ENCODE measurements at regions not wholly inside any gene's neighbourhood (a gene's known extent, or its start where the extent isn't known, plus 50 kb on each side); places are given as distances from the start of the nearest gene placed in this dataset.

GRCh38 chr1:238242181-238242580, 351.5 kb upstream of the ZP4 start:
- no peak for DNase-seq

GRCh38 chr1:238241607-238242006, 350.9 kb upstream of the ZP4 start:
- no peak for DNase-seq

GRCh38 chr1:238239343-238239742, 348.6 kb upstream of the ZP4 start:
- no peak for DNase-seq

GRCh38 chr1:238233966-238234365, 343.2 kb upstream of the ZP4 start:
- no peak for DNase-seq

- no peak for DNase-seq
Measured at GRCh38 chr1:238232084-238232710, 341.5 kb upstream of the ZP4 start.

GRCh38 chr1:238226810-238227209, 336.1 kb upstream of the ZP4 start:
- no peak for DNase-seq

- DNase-seq, result no peak
Measured at GRCh38 chr1:238223076-238223640, 332.4 kb upstream of the ZP4 start.

GRCh38 chr1:238221738-238222137, 331.0 kb upstream of the ZP4 start:
- DNase-seq, result no peak

GRCh38 chr1:238214449-238214848, 323.7 kb upstream of the ZP4 start:
- DNase-seq, result no peak

GRCh38 chr1:238205045-238205662, 314.4 kb upstream of the ZP4 start:
- DNase-seq, result no peak

GRCh38 chr1:238201992-238202391, 311.3 kb upstream of the ZP4 start:
- no peak for DNase-seq

- DNase-seq, result no peak
Measured at GRCh38 chr1:238199325-238199724, 308.6 kb upstream of the ZP4 start.

- DNase-seq, result no peak
Measured at GRCh38 chr1:238196516-238196915, 305.8 kb upstream of the ZP4 start.

- no peak for DNase-seq
Measured at GRCh38 chr1:238191170-238191569, 300.4 kb upstream of the ZP4 start.

GRCh38 chr1:238187575-238187949, 296.8 kb upstream of the ZP4 start:
- DNase-seq, result no peak

- no peak for DNase-seq
Measured at GRCh38 chr1:238186887-238187574, 296.3 kb upstream of the ZP4 start.

- DNase-seq, result no peak
Measured at GRCh38 chr1:238177960-238178645, 287.4 kb upstream of the ZP4 start.

- DNase-seq, result no peak
Measured at GRCh38 chr1:238177351-238177750, 286.6 kb upstream of the ZP4 start.

- DNase-seq, result no peak
Measured at GRCh38 chr1:238176441-238176840, 285.7 kb upstream of the ZP4 start.

GRCh38 chr1:238171985-238172384, 281.3 kb upstream of the ZP4 start:
- no peak for DNase-seq

- no peak for DNase-seq
Measured at GRCh38 chr1:238161955-238162354, 271.2 kb upstream of the ZP4 start.

- DNase-seq, result no peak
Measured at GRCh38 chr1:238153939-238154338, 263.2 kb upstream of the ZP4 start.

- no peak for DNase-seq
Measured at GRCh38 chr1:238153253-238153652, 262.5 kb upstream of the ZP4 start.

- DNase-seq, result no peak
Measured at GRCh38 chr1:238152119-238152518, 261.4 kb upstream of the ZP4 start.

All from GDM1 (cell line).